K562 (cell line): ENCODE measurements at regions not wholly inside any gene's neighbourhood (a gene's known extent, or its start where the extent isn't known, plus 50 kb on each side); places are given as distances from the start of the nearest gene placed in this dataset.

Experiments used
- ATAC-seq: fragments of 200-7000 bp; cut with Tn5 transposase; 3 replicates; pipeline ENCODE4 v1.9.1; 2020; ENCODE audit warnings: moderate library complexity
- BruUV-seq: library from RNA; stranded (reverse); fragments of 400-500 nt; replicated peaks from 2 replicates; lab custom pipeline; 2021; lab: Mats Ljungman, UMichigan
- CTCF ChIA-PET: fragments of 300-600 bp; formaldehyde crosslinking; extraction: SDS; loops from one replicate; lab custom pipeline; 2021; ENCODE audit warnings: low intra/inter-chr PET ratio; lab: Yijun Ruan, JAX
- POLR2A ChIA-PET: fragments of 300-600, 350-650 bp; sonication (Branson Sonifier 250); formaldehyde crosslinking; extraction: SDS; loops from one replicate; lab custom pipeline; 2021; ENCODE audit warnings: antibody characterized with exemption, inconsistent platforms; lab: Yijun Ruan, JAX
- DNase-seq, 4 experiments: peaks; one replicate each; pipeline versions ENCODE4 v3.0.0 to v3.0.0-alpha.2; 2011 to 2018; ENCODE audit warnings: low spot score in 3 of 4, mixed read lengths in 3 of 4; ENCODE audit errors: extremely low read depth in 1 of 4
- FAIRE-seq: peaks from 2 replicates; lab custom pipeline; 2011; peaks lifted over from hg19 to GRCh38; lab: Jason Lieb, UNC
- H2AFZ ChIP-seq: 2 replicates; pipeline ENCODE4 v1.6.0; 2011; ENCODE audit warnings: low read depth, low read length, control low read depth, inconsistent platforms
- H3K27ac ChIP-seq: fragments of 200-600 bp; 3 replicates; pipeline ENCODE4 v1.8.0; 2011; ENCODE audit warnings: low read depth, mild to moderate bottlenecking, control low read depth, inconsistent platforms, low read length, moderate library complexity, mixed read lengths; ENCODE audit errors: extremely low read depth
- H3K27me3 ChIP-seq, 2 experiments: fragments of 300-600 bp in 1 of 2; 2 replicates in 1 of 2; 3 replicates in 1 of 2; pipeline versions ENCODE4 v1.6.0 to v1.8.0; 2011; ENCODE audit warnings: inconsistent platforms in 2 of 2, low read length in 2 of 2, mild to moderate bottlenecking in 1 of 2, mixed read lengths in 1 of 2, moderate library complexity in 1 of 2; ENCODE audit not compliant: control insufficient read depth in 2 of 2, insufficient read depth in 2 of 2
- H3K36me3 ChIP-seq: fragments of 300-600 bp; 3 replicates; pipeline ENCODE4 v1.8.0; 2011; ENCODE audit warnings: mild to moderate bottlenecking, low read length, inconsistent platforms; ENCODE audit not compliant: control insufficient read depth, insufficient read depth
- H3K4me1 ChIP-seq, 2 experiments: fragments of 200-600 bp in 1 of 2; replicated peaks in 1 of 2; 2 replicates in 1 of 2; 3 replicates in 1 of 2; pipeline versions ENCODE4 v1.5.1 to v1.8.0; 2011; ENCODE audit warnings: inconsistent platforms in 2 of 2, low read length in 2 of 2, mild to moderate bottlenecking in 1 of 2, mixed read lengths in 1 of 2, moderate library complexity in 1 of 2; ENCODE audit not compliant: control insufficient read depth in 2 of 2, insufficient read depth in 2 of 2
- H3K4me2 ChIP-seq: 2 replicates; pipeline ENCODE4 v1.6.1; 2011; ENCODE audit warnings: low read length, control low read depth, inconsistent platforms, mixed read lengths; ENCODE audit not compliant: insufficient read depth
- H3K4me3 ChIP-seq: fragments of 200-600 bp; sonication (generic), shearing (Covaris generic); 2 replicates; pipeline ENCODE4 v1.5.1; 2016; ENCODE audit warnings: control low read depth, inconsistent platforms
- H3K79me2 ChIP-seq: fragments of 200-600 bp; 3 replicates; pipeline ENCODE4 v1.8.0; 2011; ENCODE audit warnings: low read length, inconsistent platforms; ENCODE audit not compliant: control insufficient read depth, insufficient read depth
- H3K9ac ChIP-seq, 2 experiments: 2 replicates each; pipeline versions ENCODE4 v1.6.0 to v1.6.1; 2011; ENCODE audit warnings: low read depth in 2 of 2, low read length in 2 of 2, control low read depth in 1 of 2, inconsistent platforms in 1 of 2, mild to moderate bottlenecking in 1 of 2, mixed read lengths in 1 of 2; ENCODE audit not compliant: insufficient read depth in 1 of 2
- H3K9me1 ChIP-seq: one replicate; pipeline ENCODE4 v1.6.0; 2011; ENCODE audit warnings: inconsistent platforms, mild to moderate bottlenecking, low read length, moderate library complexity; ENCODE audit not compliant: control insufficient read depth, insufficient read depth
- H3K9me3 ChIP-seq: replicated peaks from 2 replicates; pipeline ENCODE4 v1.5.1; 2011; ENCODE audit warnings: low read depth, low read length, inconsistent platforms; ENCODE audit not compliant: control insufficient read depth, insufficient read depth
- H4K20me1 ChIP-seq: replicated peaks from 2 replicates; pipeline ENCODE4 v1.6.1; 2011; ENCODE audit warnings: low read length, inconsistent platforms, mixed read lengths; ENCODE audit not compliant: control insufficient read depth, insufficient read depth
- BCL6 ChIP-seq: fragments of 250-450 bp; sonication (Bioruptor Pico); IDR thresholded peaks from 2 replicates; pipeline ENCODE4 v1.4.0; 2020
- CLOCK ChIP-seq: fragments of 250-450 bp; sonication (Bioruptor Pico); IDR thresholded peaks from 2 replicates; pipeline ENCODE4 v1.4.0; 2020; ENCODE audit warnings: mild to moderate bottlenecking, moderate library complexity, borderline replicate concordance
- GTF2A2 ChIP-seq: IDR thresholded peaks from 2 replicates; pipeline ENCODE4 v1.6.1; 2016; ENCODE audit warnings: mild to moderate bottlenecking, missing genetic modification characterization, missing compliant biosample characterization
- MYC ChIP-seq, 2 experiments: fragments of 250-450 bp in 1 of 2; sonication (Bioruptor Pico) in 1 of 2; IDR thresholded peaks; 2 replicates each; pipeline versions ENCODE4 v1.5.1 to v1.6.1; 2012 to 2021; ENCODE audit warnings: low read depth in 2 of 2, borderline replicate concordance in 1 of 2, improper control_type of control experiment in 1 of 2, low read length in 1 of 2, mild to moderate bottlenecking in 1 of 2, moderate library complexity in 1 of 2
- SRF ChIP-seq, 2 experiments: fragments of 250-450, 450-650 bp in 1 of 2; sonication (Bioruptor Pico) in 1 of 2; sonication (generic) in 1 of 2; formaldehyde crosslinking; IDR thresholded peaks; 2 replicates each; pipeline versions ENCODE4 v1.5.0 to v1.5.1; 2020 to 2022; ENCODE audit warnings: mild to moderate bottlenecking in 1 of 2, missing genetic modification reagents in 1 of 2
- SUPT5H ChIP-seq: fragments of 450-650 bp; IDR thresholded peaks from 2 replicates; pipeline ENCODE4 v1.6.1; 2016
- THRB ChIP-seq: fragments of 450-650 bp; formaldehyde crosslinking; conservative IDR thresholded peaks from 2 replicates; pipeline ENCODE4 v1.4.0; 2022; ENCODE audit warnings: mild to moderate bottlenecking, missing genetic modification characterization
- ZBTB17 ChIP-seq: fragments of 450-650 bp; formaldehyde crosslinking; IDR thresholded peaks from 2 replicates; pipeline ENCODE4 v1.4.0; 2020; ENCODE audit warnings: mild to moderate bottlenecking
- WGBS: fragments of 100-300 bp; shearing (Covaris generic); methylation state at CpG from one replicate; pipeline ENCODE4 v1.1.6; 2016; ENCODE audit warnings: low coverage, mixed read lengths; ENCODE audit not compliant: insufficient coverage; ENCODE audit errors: missing lambda C conversion rate; 5-methylcytosine and 5-hydroxymethylcytosine counted together
- in situ Hi-C: fragments of 300-500 bp; cut with MboI; formaldehyde crosslinking; loops from 4 replicates; pipeline ENCODE4 v1.15.0; 2018; ENCODE audit warnings: inconsistent platforms, mixed read lengths
- intact Hi-C: fragments of 100-400 bp; cut with micrococcal nuclease; formaldehyde crosslinking; loops from 2 replicates; pipeline ENCODE4 v1.14.2; 2022

GRCh38 chr5:39544941-39545340, 120.2 kb upstream of the DAB2 start:
- H3K9ac ChIP-seq = no peak overlapping the region
- POLR2A ChIA-PET = interaction anchor here (0.6 to 1.0 kb wide), 3 partner anchors 10 to 21 kb away, joined by 3 read pairs; no protein-coding TSS in a partner anchor
- no TSS peak for BruUV-seq

More at GRCh38 chr5:39544941-39545340, 120.2 kb upstream of the DAB2 start:
- no peak overlapping the region for H2AFZ ChIP-seq
- H3K27me3 ChIP-seq = peaks cover 3 to 4% of the 10 kb centered on the region in 2 experiments; a peak in 2 of 5 replicates
- no peaks in the 10 kb centered on the region for H3K79me2 ChIP-seq
- no peak for TF ChIP-seq ZBTB17 (CRISPR knock-in tag)
- TF ChIP-seq CLOCK (CRISPR knock-in tag) = 0 out of 2 replicates have a peak, but pooled peaks have one; percentile 15
- TF ChIP-seq BCL6 (CRISPR knock-in tag) = no peak
- no peak for TF ChIP-seq SRF (CRISPR knock-in tag; IDR thresholded peaks at IDR 0.05)
- TF ChIP-seq GTF2A2 (tag) = no peak
- TF ChIP-seq MYC (IDR thresholded peaks at IDR 0.05; ENCODE audit: low read depth, low read length) = no peak
- TF ChIP-seq MYC (CRISPR knock-in tag; IDR thresholded peaks at IDR 0.05; ENCODE audit: borderline replicate concordance, low read depth) = no peak
- no peak for TF ChIP-seq THRB
- no peak for TF ChIP-seq SUPT5H
- ATAC-seq = no peak
- H3K9me1 ChIP-seq = no peaks in the 10 kb centered on the region
- H3K4me1 ChIP-seq = peaks cover 0 to 8% of the 10 kb centered on the region in 2 experiments; a peak in 2 of 5 replicates
- WGBS = 2% methylated on average over 3 of the region's 3 CpGs
- H3K4me3 ChIP-seq = no peak overlapping the region
- intact Hi-C loops = loop anchor here (5.0 kb wide), 2 partner anchors 328 to 398 kb away; partner anchors contain the start of gene FYB1
- in situ Hi-C loops = no loop called here
- H3K4me2 ChIP-seq = no peak overlapping the region
- no peak overlapping the region for H3K27ac ChIP-seq
- DNase-seq = no peak
- H3K9me3 ChIP-seq = no peaks in the 10 kb centered on the region
- no peak for FAIRE-seq
- CTCF ChIA-PET = no interaction called here
- no peaks in the 10 kb centered on the region for H4K20me1 ChIP-seq
- H3K36me3 ChIP-seq = no peaks in the 10 kb centered on the region
